H1 (cell line): ENCODE measurements at regions not wholly inside any gene's neighbourhood (a gene's known extent, or its start where the extent isn't known, plus 50 kb on each side); places are given as distances from the start of the nearest gene placed in this dataset.

ENCODE experiments used
- CTCF ChIA-PET: fragments of 300-600 bp; sonication (Branson Sonifier 250); formaldehyde crosslinking; loops from one replicate; lab custom pipeline; 2021; ENCODE audit not compliant: partially characterized antibody; lab: Charles Lee
- POLR2A ChIA-PET: fragments of 300-600 bp; sonication (Branson Sonifier 250); formaldehyde crosslinking; loops from one replicate; lab custom pipeline; 2021; ENCODE audit warnings: inconsistent platforms; ENCODE audit not compliant: partially characterized antibody; lab: Charles Lee
- DNase-seq, 2 experiments: peaks; one replicate each; pipeline versions ENCODE4 v3.0.0 to v3.0.0-alpha.2; 2010 to 2022; ENCODE audit warnings: low spot score in 2 of 2, low read depth in 1 of 2, mixed read lengths in 1 of 2
- FAIRE-seq: peaks from 2 replicates; lab custom pipeline; 2011; peaks lifted over from hg19 to GRCh38; lab: Jason Lieb, UNC
- H2AFZ ChIP-seq: 2 replicates; pipeline ENCODE4 v1.8.1; 2012; ENCODE audit warnings: low read length, inconsistent platforms
- H2AK5ac ChIP-seq: 2 replicates; pipeline ENCODE4 v1.6.1; 2013; ENCODE audit warnings: low read depth, low read length
- H2BK120ac ChIP-seq: replicated peaks from 2 replicates; pipeline ENCODE3; 2013; ENCODE audit warnings: low read depth, low read length, inconsistent platforms
- H2BK12ac ChIP-seq: 2 replicates; pipeline ENCODE4 v1.6.1; 2013; ENCODE audit warnings: low read depth, low read length
- H2BK15ac ChIP-seq: 2 replicates; pipeline ENCODE4 v1.6.1; 2013; ENCODE audit warnings: low read length
- H2BK20ac ChIP-seq: 2 replicates; pipeline ENCODE4 v1.6.1; 2013; ENCODE audit warnings: low read length
- H2BK5ac ChIP-seq: 2 replicates; pipeline ENCODE4 v1.6.1; 2013; ENCODE audit warnings: low read depth, low read length
- H3K14ac ChIP-seq: 2 replicates; pipeline ENCODE4 v1.6.1; 2013; ENCODE audit warnings: inconsistent platforms; ENCODE audit not compliant: insufficient read length
- H3K18ac ChIP-seq: 2 replicates; pipeline ENCODE4 v1.6.1; 2013; ENCODE audit warnings: low read length; ENCODE audit errors: extremely low read depth
- H3K23ac ChIP-seq: 2 replicates; pipeline ENCODE4 v1.6.1; 2013; ENCODE audit warnings: inconsistent platforms; ENCODE audit not compliant: insufficient read length
- H3K23me2 ChIP-seq: 2 replicates; pipeline ENCODE4 v1.6.1; 2013; ENCODE audit warnings: low read depth, low read length
- H3K27ac ChIP-seq: 2 replicates; pipeline ENCODE4 v1.6.1; 2011; ENCODE audit warnings: low read depth, low read length, inconsistent platforms
- H3K27me3 ChIP-seq, 4 experiments: replicated peaks in 1 of 4; 1 replicate in 1 of 4; 2 replicates in 3 of 4; pipeline versions ENCODE4 v1.6.1 to v1.8.1; 2011 to 2013; ENCODE audit warnings: low read length in 3 of 4, mild to moderate bottlenecking in 3 of 4, inconsistent platforms in 2 of 4, mixed read lengths in 2 of 4, moderate library complexity in 1 of 4; ENCODE audit not compliant: control insufficient read depth in 3 of 4, insufficient read depth in 3 of 4; ENCODE audit errors: extremely low read depth in 1 of 4
- H3K36me3 ChIP-seq, 4 experiments: 2 replicates each; pipeline versions ENCODE4 v1.6.1 to v1.8.1; 2011 to 2013; ENCODE audit warnings: mild to moderate bottlenecking in 4 of 4, low read length in 3 of 4, moderate library complexity in 2 of 4, control low read depth in 1 of 4, inconsistent platforms in 1 of 4; ENCODE audit not compliant: insufficient read depth in 4 of 4, control insufficient read depth in 2 of 4
- H3K4ac ChIP-seq: replicated peaks from 2 replicates; pipeline ENCODE3; 2013; ENCODE audit warnings: low read length, low read depth, mixed read lengths, inconsistent platforms; ENCODE audit not compliant: insufficient read length
- H3K4me1 ChIP-seq, 4 experiments: replicated peaks in 1 of 4; 1 replicate in 1 of 4; 2 replicates in 3 of 4; pipeline versions ENCODE4 v1.6.1 to v1.8.1; 2011 to 2013; ENCODE audit warnings: low read length in 3 of 4, inconsistent platforms in 2 of 4, mixed read lengths in 1 of 4; ENCODE audit not compliant: insufficient read depth in 4 of 4, control insufficient read depth in 3 of 4
- H3K4me2 ChIP-seq, 2 experiments: 2 replicates each; pipeline versions ENCODE4 v1.6.1 to v1.8.1; 2011 to 2013; ENCODE audit warnings: low read depth in 2 of 2, low read length in 2 of 2, control low read depth in 1 of 2, inconsistent platforms in 1 of 2, mild to moderate bottlenecking in 1 of 2; ENCODE audit not compliant: insufficient read depth in 1 of 2
- H3K4me3 ChIP-seq, 4 experiments: fragments of 200-600, 300-600 bp in 1 of 4; sonication (generic), shearing (Covaris generic), sonication (Bioruptor Twin) in 1 of 4; 2 replicates each; pipeline versions ENCODE4 v1.5.1 to v1.8.1; 2011 to 2016; ENCODE audit warnings: low read length in 4 of 4, low read depth in 3 of 4, control low read depth in 2 of 4, inconsistent platforms in 2 of 4, mild to moderate bottlenecking in 2 of 4, mixed read lengths in 1 of 4, moderate library complexity in 1 of 4; ENCODE audit not compliant: insufficient read depth in 2 of 4; ENCODE audit errors: extremely low read depth in 1 of 4
- H3K56ac ChIP-seq: replicated peaks from 2 replicates; pipeline ENCODE3; 2013; ENCODE audit warnings: low read depth, mild to moderate bottlenecking, mixed read lengths, low read length, inconsistent platforms; ENCODE audit not compliant: insufficient read length
- H3K79me1 ChIP-seq: 2 replicates; pipeline ENCODE4 v1.6.1; 2013; ENCODE audit warnings: low read depth, low read length, control low read depth
- H3K79me2 ChIP-seq, 2 experiments: 2 replicates each; pipeline versions ENCODE4 v1.6.1 to v1.8.1; 2012 to 2013; ENCODE audit warnings: low read length in 2 of 2, mild to moderate bottlenecking in 2 of 2, inconsistent platforms in 1 of 2; ENCODE audit not compliant: insufficient read depth in 2 of 2, control insufficient read depth in 1 of 2
- H3K9ac ChIP-seq, 4 experiments: replicated peaks in 1 of 4; 1 replicate in 1 of 4; 2 replicates in 3 of 4; pipeline versions ENCODE4 v1.6.1 to v1.8.1; 2011 to 2013; ENCODE audit warnings: low read depth in 3 of 4, low read length in 3 of 4, control low read depth in 2 of 4, mild to moderate bottlenecking in 2 of 4, moderate library complexity in 2 of 4, inconsistent platforms in 1 of 4; ENCODE audit errors: extremely low read depth in 1 of 4
- H3K9me3 ChIP-seq, 2 experiments: 2 replicates each; pipeline versions ENCODE4 v1.6.1 to v1.8.1; 2012 to 2013; ENCODE audit warnings: mild to moderate bottlenecking in 2 of 2, moderate library complexity in 2 of 2, control low read depth in 1 of 2, inconsistent platforms in 1 of 2, low read depth in 1 of 2, low read length in 1 of 2, mixed read lengths in 1 of 2; ENCODE audit not compliant: insufficient read depth in 2 of 2
- H4K20me1 ChIP-seq, 2 experiments: replicated peaks in 1 of 2; 2 replicates each; pipeline versions ENCODE3 to v1.8.1; 2011 to 2013; ENCODE audit warnings: inconsistent platforms in 2 of 2, low read length in 2 of 2, mild to moderate bottlenecking in 1 of 2; ENCODE audit not compliant: insufficient read depth in 2 of 2, control insufficient read depth in 1 of 2
- H4K5ac ChIP-seq: 2 replicates; pipeline ENCODE4 v1.6.1; 2013; ENCODE audit warnings: low read length, low read depth, mixed read lengths, inconsistent platforms; ENCODE audit not compliant: insufficient read length
- H4K8ac ChIP-seq: 2 replicates; pipeline ENCODE4 v1.8.0; 2013; ENCODE audit warnings: mild to moderate bottlenecking, moderate library complexity, low read length, inconsistent platforms; ENCODE audit not compliant: insufficient read depth; ENCODE audit errors: extremely low read depth
- H4K91ac ChIP-seq: replicated peaks from 2 replicates; pipeline ENCODE3; 2013; ENCODE audit warnings: low read length, mixed read lengths, inconsistent platforms; ENCODE audit not compliant: insufficient read length
- BRCA1 ChIP-seq: IDR thresholded peaks from 2 replicates; pipeline ENCODE4 v1.6.1; 2012; ENCODE audit warnings: low read depth, low read length, improper control_type of control experiment
- CEBPB ChIP-seq: IDR thresholded peaks from 2 replicates; pipeline ENCODE4 v1.6.1; 2012; ENCODE audit warnings: low read depth, low read length
- CHD2 ChIP-seq: IDR thresholded peaks from 2 replicates; pipeline ENCODE4 v1.6.1; 2012; ENCODE audit warnings: low read length, improper control_type of control experiment
- CTBP2 ChIP-seq: IDR thresholded peaks from 2 replicates; pipeline ENCODE4 v1.7.0; 2011; ENCODE audit warnings: borderline replicate concordance, mild to moderate bottlenecking, moderate library complexity, mixed read lengths, low read length; ENCODE audit not compliant: insufficient read depth, insufficient read length
- EGR1 ChIP-seq: IDR thresholded peaks from 2 replicates; pipeline ENCODE4 v1.6.1; 2011; ENCODE audit warnings: low read depth, low read length, borderline replicate concordance
- MAFK ChIP-seq: IDR thresholded peaks from 2 replicates; pipeline ENCODE4 v1.6.1; 2012; ENCODE audit warnings: low read depth, mild to moderate bottlenecking, improper control_type of control experiment, low read length
- NRF1 ChIP-seq: IDR thresholded peaks from 2 replicates; pipeline ENCODE4 v1.6.1; 2011; ENCODE audit warnings: mild to moderate bottlenecking, low read depth, low read length, improper control_type of control experiment
- RAD21 ChIP-seq, 2 experiments: IDR thresholded peaks in 1 of 2; conservative IDR thresholded peaks in 1 of 2; 2 replicates each; pipeline ENCODE4 v1.6.1; 2011; ENCODE audit warnings: low read depth in 2 of 2, low read length in 2 of 2, improper control_type of control experiment in 1 of 2, inconsistent platforms in 1 of 2, mild to moderate bottlenecking in 1 of 2, moderate library complexity in 1 of 2
- SP1 ChIP-seq: IDR thresholded peaks from 2 replicates; pipeline ENCODE4 v1.6.1; 2011; ENCODE audit warnings: low read depth, low read length
- TAF7 ChIP-seq: optimal IDR thresholded peaks from 2 replicates; pipeline ENCODE3; 2011; ENCODE audit warnings: low read depth, mild to moderate bottlenecking, inconsistent platforms, low read length, moderate library complexity, borderline replicate concordance
- TEAD4 ChIP-seq: IDR thresholded peaks from 2 replicates; pipeline ENCODE4 v1.6.1; 2012; ENCODE audit warnings: low read depth, low read length, inconsistent platforms, mixed read lengths
- YY1 ChIP-seq: IDR thresholded peaks from 2 replicates; pipeline ENCODE4 v1.6.1; 2011; ENCODE audit warnings: low read depth, mild to moderate bottlenecking, low read length
- WGBS, 2 experiments: shearing (Covaris generic) in 1 of 2; methylation state at CpG; one replicate each; pipeline versions ENCODE4 v1.1.6 to v1.1.7; 2013 to 2015; ENCODE audit warnings: low lambda C conversion rate in 2 of 2, mixed read lengths in 2 of 2, inconsistent platforms in 1 of 2, low coverage in 1 of 2, missing lambda C conversion rate in 1 of 2; ENCODE audit not compliant: insufficient replicate concordance in 2 of 2, insufficient coverage in 1 of 2, insufficient read length in 1 of 2; ENCODE audit errors: extremely low coverage in 1 of 2, missing lambda C conversion rate in 1 of 2; 5-methylcytosine and 5-hydroxymethylcytosine counted together
- TF ChIP-seq, protein P1 (sequence below): IDR thresholded peaks from 2 replicates; pipeline ENCODE4 v1.6.1; 2012; ENCODE audit warnings: inconsistent platforms

DNA sequence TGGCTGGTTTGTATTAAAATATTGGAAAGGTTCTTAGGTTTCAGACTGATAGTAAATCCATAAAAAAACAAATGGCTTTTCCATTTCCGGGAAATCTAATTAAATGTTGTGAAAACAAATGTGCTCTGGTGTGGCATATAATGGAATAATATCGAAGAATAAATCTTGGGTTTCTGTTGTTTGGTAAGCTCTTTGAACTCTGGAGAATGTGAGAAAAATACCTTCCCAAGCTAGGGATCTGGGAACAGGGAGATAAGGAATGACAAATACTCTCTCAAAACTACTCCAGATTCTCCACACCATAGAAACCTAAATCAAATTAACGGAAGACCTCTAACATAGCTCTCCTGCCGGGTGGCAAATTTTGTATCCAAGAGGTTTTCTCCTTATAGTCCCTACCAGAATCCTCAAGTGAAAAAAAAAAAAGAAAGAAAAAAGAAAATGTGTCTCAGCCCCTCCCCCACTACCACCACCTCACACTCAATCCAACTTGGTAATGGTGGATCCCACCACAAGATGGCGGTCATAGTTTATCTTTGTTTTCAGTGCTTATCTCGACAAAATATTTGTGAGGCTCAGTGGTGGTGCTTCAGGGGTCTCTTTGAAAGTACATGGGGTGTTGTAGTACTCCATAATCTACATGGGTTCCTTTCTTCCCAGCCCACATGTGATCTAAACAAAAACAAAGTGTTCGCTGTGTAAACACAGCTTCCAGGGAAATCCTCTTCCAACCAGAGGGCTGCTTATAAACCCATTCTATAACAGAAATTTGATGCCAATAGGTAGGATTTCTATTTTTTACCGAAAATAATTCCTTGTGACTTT is 54.5 kb upstream of the FST start:
- H3K23me2 ChIP-seq: no peaks in the 10 kb centered on the region
- no peak overlapping the region for H2BK20ac ChIP-seq
- H3K4me1 ChIP-seq: peaks cover 0 to 3% (median 0%) of the 10 kb centered on the region in 4 experiments; a peak in 1 of 7 replicates
- H2BK5ac ChIP-seq: no peak overlapping the region
- H3K4me2 ChIP-seq: no peak overlapping the region
- CTCF ChIA-PET: interaction anchor here (0.6 to 2.3 kb wide), 25 partner anchors 8 to 1017 kb away, joined by 3 to 13 read pairs (median 4); no protein-coding TSS in a partner anchor
- H3K56ac ChIP-seq: no peak overlapping the region
- H2BK120ac ChIP-seq: no peak overlapping the region
- H3K4me3 ChIP-seq: no peak overlapping the region
- H2BK12ac ChIP-seq: no peak overlapping the region; the same call in 1 of the 2 replicates
- no peak overlapping the region for H4K8ac ChIP-seq
- no peaks in the 10 kb centered on the region for H3K36me3 ChIP-seq
- H3K79me1 ChIP-seq: no peaks in the 10 kb centered on the region
- no peak overlapping the region for H4K5ac ChIP-seq
- no peaks in the 10 kb centered on the region for H4K20me1 ChIP-seq
- H3K27ac ChIP-seq: no peak overlapping the region
- no peak overlapping the region for H4K91ac ChIP-seq
- H3K18ac ChIP-seq: no peak overlapping the region
- peak overlapping the region; percentile 47 for H2AFZ ChIP-seq
- H3K9me3 ChIP-seq: no peaks in the 10 kb centered on the region
- H2AK5ac ChIP-seq: no peak overlapping the region
- no peak overlapping the region for H3K4ac ChIP-seq
- no peaks in the 10 kb centered on the region for H3K79me2 ChIP-seq
- H2BK15ac ChIP-seq: no peak overlapping the region
- H3K9ac ChIP-seq: no peak overlapping the region
- DNase-seq: peak; percentile 10 to 82
- 54% methylated on average over 8 of the region's 8 CpGs; no CpG with 5 or more reads in 1 of the 2 experiments for WGBS, 2 experiments
- peak; percentile 75 for FAIRE-seq
- no peak overlapping the region for H3K23ac ChIP-seq
- H3K27me3 ChIP-seq: no peaks in the 10 kb centered on the region
- no peak overlapping the region for H3K14ac ChIP-seq
- POLR2A ChIA-PET: interaction anchor here (0.8 kb wide), 1 partner anchor 316 kb away, joined by 3 read pairs; the partner anchor contains the start of gene MOCS2
- TF ChIP-seq CEBPB (no peak), NRF1 (no peak), TAF7 (no peak), YY1 (peak; percentile 86), BRCA1 (no peak), SP1 (peak; percentile 27; the same call in 1 of the 2 replicates), EGR1 (no peak), CHD2 (no peak), MAFK (peak; percentile 52; the same call in 1 of the 2 replicates), RAD21 (IDR thresholded peaks at IDR 0.05 in 1 of 2, conservative IDR thresholded peaks at IDR 0.05 in 1 of 2; ENCODE audit: low read depth in 2 of 2, low read length in 2 of 2) (peak; percentile 87 to 88), CTBP2 (no peak), TEAD4 (no peak)
- TF ChIP-seq, protein P1, sequence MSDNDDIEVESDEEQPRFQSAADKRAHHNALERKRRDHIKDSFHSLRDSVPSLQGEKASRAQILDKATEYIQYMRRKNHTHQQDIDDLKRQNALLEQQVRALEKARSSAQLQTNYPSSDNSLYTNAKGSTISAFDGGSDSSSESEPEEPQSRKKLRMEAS: no peak
